Fibroblast of peridontal ligament (primary cell): ENCODE measurements at regions not wholly inside any gene's neighbourhood (a gene's known extent, or its start where the extent isn't known, plus 50 kb on each side); places are given as distances from the start of the nearest gene placed in this dataset.

Experiments used
- DNase-seq: peaks from one replicate; pipeline ENCODE4 v3.0.0-alpha.2; 2010; ENCODE audit errors: extremely low read depth

DNA sequence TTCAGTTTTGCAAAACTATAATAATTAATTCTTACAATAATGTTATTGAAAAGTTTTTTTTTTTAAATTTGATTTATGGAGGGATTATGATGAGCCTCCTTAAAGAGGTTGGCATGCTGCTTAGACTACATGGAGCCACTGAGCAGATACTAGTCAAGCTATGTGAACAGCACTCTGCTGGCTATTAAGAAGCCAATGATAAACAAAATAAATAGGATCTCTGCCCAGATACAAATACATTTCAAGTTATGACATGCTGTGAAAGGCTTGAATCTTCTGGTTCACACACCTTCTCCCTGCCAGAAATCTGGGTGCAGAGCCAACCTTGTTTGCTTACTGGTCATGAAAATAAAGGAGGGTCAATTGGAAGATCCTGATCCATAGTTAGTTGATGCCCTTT, 107.4 kb upstream of the NAV3 start:
- DNase-seq = no peak

DNA sequence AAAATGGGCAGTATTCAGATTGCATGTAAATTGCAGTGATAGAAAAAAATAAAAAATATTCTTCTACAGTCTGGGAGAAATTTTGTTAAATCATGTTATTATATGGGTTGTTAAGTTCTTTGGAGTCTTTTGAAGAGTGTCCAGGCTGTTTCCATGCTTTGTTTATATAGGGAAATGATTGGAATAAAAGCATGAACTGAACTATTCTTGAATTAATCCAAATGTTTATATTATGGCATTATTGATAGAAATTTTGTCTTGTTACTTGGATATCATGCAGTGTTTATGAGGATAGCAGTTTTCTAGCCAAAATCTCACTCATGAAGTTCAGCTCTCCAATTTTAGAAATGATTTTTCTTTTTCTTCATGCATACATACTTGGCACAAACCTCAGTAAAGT, 108.2 kb upstream of the NAV3 start:
- no peak for DNase-seq

DNA sequence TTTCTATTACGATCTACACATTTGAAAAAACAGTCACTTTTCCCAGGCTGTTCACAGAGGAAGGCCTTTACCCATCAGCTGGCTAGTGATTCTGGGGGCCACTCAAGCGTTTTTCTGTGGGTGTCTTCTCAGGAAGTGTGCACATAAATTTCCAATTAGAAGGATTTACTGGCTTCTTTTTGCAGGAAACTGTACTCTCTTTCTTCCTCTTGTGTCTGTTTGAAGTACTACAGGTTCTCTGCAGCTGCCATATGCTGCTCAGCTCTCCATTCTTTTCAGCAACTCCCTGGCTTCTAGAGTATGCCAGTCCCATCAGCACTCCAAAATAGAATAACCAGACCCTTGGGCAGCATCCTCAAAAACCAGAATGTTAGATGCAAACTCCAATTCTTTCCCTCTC, 110.4 kb upstream of the NAV3 start:
- DNase-seq = peak; percentile 8

DNA sequence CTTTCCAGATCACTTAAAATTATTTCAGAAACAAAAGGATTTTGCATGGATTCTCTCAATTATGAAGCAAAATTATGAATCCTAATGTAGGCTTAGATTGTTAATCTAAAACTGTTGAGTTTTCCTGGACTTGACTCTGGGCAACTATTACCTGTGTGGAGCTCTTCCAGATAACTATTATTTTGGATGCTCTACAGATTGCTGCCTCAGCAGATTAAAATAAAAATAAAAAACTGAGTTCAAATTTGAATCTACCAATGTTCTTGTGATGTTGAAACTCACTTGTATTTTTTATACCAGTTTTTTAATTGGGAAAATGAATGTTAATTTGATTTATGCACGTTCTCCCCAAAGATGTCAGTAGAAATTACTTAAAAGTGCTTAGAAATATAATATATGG, 120.5 kb upstream of the NAV3 start:
- DNase-seq = no peak

DNA sequence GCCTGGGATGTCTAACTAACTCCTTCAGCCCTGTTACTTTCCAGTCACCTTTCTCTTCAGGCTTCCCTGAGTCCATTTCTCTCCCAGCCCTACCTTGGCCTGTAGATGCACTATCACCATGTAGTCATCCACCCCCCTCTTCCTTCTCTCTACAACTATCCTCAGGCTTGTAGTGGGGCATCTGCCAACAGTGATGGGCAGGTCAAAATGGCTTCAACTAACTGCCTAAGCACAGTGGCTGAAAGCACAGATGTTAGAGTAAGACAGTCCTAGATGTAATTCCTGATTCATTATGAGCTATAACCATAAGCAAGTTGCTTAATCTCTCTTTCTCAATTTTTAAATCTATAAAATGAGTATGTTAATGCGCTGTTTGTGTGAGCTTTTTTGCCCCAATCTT, 133.6 kb upstream of the NAV3 start:
- DNase-seq = no peak

DNA sequence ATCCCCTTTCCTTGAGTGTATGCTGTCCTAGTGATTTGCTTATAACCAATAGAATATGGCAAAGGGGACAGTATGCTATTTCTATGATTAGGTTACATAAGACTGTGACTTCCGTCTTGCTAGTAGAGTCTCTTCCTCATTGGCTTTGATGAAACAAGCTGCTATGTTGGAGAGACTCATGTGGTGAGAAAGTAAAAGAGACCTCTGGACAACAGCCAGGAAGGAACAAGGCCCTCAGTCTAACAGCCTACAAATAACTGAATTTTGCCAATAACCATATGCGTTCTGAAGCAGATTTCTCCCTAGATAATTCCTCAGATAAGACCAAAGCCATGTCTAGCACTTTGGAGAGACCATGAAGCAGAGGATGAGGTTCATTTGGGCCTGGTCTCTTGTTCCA, 134.5 kb upstream of the NAV3 start:
- no peak for DNase-seq

DNA sequence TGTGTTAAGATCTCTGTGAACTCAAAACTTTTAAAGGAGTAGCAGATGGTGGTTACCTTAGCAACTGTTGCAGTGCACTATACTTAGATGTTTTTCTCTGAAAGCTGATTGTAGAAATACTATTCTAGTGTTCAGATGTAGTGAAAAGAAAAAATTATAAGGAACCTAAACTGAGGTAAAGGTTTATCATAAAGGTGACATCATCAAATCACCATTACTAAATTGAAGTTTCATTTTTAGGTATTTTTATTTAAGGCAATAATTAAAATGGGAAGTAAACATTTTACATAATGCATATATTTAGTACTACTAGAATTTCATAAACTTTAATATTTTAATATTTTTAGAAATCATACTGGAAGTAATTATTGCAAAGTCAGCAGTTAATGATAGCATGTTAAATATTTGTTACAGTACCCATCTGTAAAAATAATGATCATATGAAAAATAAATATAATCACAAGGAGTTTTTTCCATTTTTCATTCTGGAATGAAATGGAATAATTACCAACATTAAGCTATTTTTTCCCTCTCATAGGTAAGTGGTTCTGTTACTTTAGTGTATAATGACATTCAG, 141.1 kb upstream of the NAV3 start:
- no peak for DNase-seq

DNA sequence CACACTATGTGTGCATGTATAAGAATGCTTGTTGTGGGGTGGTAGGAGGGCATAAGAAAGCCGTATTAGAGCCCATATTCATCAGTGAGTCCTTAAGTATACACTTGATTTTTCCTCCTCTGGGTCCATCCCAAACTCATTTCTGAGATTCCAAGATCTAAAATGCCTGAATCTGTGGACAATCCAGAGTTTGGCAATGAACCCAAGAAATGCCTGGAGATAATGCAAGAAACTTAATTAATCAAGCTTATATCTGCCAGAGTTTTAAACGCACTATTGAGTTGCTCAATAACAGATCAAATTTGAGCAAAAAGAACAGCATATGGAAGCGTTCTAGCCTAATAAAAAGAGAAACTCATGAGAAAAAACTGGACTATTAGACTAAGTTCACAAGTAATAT, 143.4 kb upstream of the NAV3 start:
- peak; percentile 49 for DNase-seq

DNA sequence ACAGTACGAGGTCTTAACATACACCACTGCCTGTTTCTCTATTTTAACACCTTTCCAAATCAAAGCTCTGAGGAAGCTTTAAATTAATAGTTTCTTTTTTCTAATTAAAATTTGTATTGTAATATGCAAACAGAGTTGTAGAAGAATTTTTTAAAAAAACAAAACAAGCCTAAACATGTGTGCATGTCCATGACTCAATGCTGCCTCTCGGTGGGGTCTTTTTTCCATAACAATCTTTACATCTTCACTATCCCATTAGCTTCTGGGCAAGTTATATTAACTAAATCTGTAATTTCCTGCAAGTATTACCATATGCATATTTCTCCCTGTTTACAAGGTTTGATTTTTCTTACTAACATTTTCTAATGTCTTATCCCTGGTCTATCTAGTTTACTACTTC, 143.9 kb upstream of the NAV3 start:
- peak; percentile 65 for DNase-seq

DNA sequence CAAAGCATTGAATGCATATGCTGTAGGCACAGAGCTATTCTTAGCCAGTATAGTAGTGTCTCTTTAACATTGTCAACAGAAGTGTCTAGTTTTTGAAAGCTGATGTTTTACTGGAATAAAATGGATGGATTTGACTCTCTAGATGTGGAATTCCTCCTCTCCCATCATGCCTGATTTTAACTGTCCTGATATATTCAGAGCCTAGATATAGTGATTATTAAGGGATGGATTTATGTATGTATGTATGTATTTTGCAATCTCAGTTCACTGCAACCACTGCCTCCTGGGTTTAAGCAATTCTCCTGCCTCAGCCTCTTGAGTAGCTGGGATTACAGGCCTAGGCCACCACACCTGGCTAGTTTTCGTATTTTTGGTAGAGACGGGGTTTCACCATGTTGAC, 144.8 kb upstream of the NAV3 start:
- DNase-seq = peak; percentile 10

DNA sequence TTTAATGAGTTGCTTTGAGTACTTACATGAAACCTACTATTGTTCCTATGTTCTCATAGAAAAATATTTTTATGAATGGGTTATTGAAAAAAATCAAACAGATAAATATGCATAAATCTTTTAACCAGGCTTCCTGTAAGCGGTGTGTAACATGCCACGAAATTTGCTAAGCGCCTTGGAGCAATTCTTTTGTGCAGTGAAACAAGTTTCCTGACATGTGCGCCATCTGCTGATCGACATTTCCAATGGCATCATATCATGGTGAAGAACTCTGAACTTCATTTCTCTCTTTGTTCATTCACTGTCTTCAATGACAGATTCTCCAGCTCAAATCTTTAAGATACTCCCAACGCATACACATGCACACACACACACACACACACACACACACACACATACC, 145.6 kb upstream of the NAV3 start:
- DNase-seq = peak; percentile 94

DNA sequence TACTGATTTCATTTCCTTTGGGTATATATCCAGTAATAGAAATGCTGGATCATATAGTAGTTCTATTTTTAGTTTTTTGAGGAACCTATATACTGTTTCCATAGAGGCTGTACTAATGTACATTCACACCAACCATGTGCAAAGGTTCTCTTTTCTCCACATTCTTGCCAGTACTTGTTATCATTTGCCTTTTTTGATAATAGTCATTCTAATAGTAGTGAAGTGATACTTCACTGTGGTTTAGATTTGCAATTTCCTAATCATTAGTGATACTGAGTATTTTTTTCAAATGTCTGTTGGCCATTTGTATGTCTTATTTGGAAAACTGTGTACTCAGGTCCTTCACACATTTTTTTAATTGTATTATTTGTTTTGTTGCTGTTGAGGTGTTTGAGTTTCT, 148.2 kb upstream of the NAV3 start:
- DNase-seq = no peak

DNA sequence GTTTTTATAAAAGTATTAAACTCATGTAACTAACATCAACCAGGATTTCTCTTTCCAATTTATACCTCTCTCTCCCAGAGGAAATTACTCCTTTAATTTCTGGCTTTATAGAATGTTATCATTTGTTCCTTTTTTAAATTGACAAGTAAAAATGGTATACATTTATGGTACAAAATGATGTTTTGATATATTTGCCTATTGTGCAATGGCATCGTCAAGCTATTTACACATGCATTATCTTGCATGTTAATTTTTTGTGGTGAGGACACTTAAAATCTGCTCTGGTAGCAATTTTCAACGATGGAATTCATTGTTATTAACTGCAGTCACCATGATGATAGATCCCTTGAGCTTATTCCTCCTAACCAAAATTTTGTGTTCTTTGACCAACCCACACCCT, 149.0 kb upstream of the NAV3 start:
- no peak for DNase-seq

DNA sequence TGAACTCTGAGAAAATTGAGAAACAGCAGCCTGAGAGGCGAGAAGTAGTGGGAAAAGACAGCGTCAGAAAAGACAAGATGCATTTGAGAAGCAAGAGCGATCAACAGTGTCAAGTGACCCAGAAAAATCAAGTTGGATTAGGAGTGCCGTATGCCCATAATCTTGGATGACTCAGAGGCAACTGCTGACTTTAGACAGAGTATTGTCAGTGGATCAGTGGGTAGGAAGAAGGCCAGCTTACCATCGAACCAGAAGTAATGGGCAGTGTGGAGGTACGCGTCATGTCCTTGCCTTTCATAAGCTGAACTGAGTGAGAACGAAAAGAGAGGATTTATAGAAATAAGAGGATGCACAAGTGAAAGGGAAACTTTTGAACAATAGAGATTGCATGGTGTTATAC, 151.0 kb upstream of the NAV3 start:
- DNase-seq = no peak

DNA sequence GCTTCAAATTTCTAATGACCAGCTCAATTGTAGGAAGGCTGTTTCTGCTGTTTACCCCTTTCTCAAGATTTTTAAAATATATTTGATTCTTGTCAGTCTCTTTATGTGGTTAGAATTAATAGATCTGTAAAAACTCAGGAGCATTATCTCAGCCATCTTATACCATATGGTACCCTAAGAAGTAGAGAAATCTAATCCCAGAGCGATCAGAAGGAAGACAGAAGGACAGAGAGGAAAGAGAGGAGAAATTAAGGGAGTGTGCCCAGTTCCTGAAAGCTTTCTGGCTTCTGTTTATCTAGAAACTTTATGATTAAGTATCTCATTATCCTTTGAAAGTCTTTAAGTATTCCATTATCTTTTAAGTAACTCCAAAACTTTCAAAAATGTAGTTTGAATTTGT, 152.1 kb upstream of the NAV3 start:
- DNase-seq = no peak

DNA sequence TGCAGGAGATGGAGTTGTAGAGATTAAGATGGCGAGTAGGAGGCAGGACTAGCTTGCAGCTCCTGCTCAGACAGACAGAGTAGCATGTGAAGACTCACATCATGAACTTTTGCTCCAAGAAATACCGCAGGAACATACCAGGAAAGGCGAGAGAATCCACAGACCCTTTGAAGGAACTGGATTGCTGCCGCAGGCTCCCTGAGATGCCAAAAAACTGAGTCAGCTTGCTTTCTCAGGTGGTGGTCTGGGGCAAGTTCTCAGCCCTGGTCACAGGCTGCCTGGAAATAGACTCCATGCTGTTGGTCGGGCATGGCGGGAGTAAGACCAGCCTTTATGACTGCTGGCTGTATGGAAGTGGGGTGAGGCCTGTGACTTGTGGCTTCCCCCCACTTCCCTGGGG, 163.6 kb upstream of the NAV3 start:
- no peak for DNase-seq

DNA sequence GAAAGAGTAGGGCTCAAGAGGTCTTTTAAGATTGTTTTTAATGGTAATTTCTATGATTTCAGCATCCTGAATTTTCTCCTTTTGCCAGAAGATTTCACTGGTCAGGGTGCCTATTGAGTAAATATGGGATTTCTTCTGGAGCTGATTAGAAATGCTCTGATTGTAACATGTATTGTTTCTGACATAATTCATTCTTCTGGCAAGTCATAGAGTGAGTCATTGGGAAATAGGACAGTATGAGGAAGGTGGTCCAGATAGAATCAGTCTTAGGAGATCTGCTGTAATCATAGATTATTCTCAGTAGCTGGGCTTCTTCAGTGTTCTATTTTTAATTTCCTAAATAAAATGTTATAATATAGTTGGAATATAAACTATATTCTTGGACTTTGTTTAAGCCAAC, 182.0 kb upstream of the NAV3 start:
- DNase-seq = peak; percentile 75

DNA sequence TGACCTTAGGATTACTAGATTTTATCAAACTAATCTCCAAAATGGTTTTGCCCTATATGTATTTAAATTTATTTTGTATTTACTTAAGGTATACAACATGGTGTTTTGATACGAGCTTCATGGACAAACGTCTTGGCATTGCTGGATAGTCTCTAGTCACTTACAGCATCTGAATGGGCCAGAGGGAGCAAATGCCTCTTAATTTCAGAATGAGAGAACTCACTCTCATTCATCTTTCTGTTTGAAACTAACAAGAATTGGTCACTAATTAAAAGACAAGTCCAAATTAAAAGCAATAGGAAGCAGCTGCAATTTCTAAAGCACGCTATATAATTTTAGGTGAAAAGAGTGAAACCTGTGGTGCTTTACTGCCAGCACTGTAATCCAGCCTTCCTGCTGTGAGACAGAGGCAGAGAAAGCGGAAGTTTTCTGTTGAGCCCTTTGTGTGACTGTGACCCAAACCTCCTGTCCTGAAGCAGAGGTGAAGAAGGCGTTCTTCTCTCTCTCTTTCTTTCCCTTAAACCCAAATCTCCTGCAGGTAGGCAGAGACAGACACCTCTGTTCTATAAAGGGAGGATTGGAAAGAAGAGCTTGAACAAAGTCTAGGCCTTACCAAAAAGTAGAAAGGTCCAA, 184.6 kb upstream of the NAV3 start:
- no peak for DNase-seq

DNA sequence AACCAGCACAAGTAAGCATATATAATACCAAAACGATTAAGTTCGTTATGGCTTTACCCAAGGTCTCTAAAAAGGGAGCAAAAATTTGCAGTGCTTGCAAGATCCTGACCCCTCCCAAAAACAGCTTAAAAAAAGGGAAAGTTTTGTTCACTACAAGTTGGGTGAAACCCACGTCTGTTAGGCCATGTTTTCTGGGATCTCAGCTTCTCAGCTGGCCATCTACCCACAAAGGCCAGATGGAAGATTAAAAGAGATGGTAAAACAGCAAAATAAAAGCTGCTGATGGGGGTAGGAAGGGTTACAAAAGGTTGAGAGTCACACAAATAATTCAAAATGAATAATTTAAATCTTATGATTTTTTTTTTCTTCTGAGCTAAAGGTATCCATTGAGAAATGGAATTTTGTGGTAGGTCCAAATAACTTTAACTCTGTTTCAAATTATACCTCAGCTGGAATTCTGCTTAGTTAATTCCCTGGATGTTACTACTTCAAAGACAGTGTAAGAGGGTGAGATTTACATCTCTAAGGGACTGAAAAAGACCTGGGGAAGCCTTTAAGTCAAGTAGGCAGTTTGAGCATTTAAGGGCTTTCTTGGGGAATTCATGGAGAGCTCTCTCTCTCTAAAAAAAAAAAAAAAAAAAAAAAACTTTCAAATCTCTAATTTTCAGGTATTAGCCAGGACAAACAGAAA, 185.6 kb upstream of the NAV3 start:
- no peak for DNase-seq

DNA sequence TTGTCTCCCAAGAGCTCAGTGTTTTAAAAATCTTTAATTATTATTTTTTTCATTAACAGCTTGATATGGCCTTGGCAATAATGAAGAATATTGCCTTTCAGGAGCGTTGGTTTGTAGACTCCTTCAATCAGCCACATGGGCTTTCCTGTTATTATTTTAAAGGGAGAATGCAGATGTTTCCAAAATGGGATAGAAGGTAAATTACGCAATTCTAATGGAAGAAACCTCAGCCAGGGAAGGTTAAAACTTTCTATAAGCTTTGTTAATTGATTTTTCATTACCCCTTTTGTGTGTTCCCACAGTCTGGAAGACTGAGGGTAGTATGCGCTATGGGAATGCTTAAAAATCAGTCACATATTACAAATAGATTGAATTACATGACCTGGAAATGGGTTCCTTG, 188.4 kb upstream of the NAV3 start:
- DNase-seq = no peak

DNA sequence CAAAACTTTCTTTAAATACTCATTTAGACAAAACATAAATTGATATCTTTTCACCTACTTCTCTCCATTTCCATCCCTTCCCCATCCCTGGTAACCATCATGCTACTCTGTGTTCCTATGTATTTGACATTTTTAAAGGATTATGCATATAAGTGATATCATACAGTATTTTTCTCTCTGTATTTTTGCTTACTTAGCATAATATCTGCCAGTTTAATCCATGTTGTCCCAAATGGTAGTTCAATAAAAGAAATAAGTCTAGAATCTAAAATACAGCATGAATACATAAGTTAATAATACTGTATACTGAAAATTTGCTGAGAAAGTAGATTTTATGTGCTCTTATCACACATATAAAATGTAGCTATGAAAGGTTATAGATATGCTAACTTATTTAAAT, 190.3 kb upstream of the NAV3 start:
- no peak for DNase-seq

DNA sequence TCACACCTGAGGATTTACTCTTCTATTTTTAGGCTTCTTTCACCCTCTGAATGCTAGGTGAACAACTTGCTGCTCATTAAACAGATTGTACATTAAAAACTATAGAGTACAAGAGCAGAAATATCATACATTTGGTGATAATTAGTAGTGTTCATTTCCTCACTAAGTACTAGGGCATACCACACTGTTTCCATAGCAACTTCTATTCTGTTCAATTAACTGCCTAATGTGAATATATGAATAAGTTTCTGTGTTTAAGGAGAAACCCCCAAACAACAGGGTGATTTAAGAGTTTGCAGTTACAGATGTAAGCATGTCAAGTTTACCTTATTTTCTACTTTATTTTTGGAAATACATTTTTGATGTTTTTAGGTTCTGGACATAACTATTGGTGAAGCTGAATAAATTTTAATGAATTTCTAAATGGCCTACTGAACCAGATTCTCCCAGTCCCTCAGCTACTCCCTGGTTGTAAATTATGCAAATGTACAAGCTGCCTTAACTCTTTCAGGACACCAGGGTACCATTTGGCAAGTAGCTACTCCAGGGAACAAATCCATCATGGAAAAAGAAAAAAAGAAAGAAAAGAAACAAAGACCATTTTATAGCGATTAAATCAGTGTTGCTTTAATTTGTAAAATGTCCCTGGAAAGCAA, 199.8 kb upstream of the NAV3 start:
- DNase-seq = no peak

DNA sequence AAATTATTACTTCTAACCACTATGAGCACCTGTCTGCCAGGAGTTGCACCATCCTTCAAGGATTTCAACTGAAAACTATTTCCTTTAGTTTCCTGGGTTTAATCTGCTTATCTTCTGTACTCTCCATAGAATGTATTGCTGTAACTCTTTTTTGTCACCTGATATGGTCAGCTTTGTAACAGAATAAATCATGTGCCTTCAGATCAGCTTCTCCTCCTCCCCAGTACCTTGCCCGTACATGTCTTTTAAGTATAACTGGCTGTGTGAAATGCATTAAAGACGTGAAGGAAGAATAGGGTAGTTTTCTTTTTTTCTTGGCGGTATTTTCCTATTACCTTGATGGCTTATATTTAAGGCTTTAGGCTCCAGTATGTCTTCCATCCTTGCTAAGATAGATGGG, 200.3 kb upstream of the NAV3 start:
- no peak for DNase-seq
